Tibial nerve (tissue), 4 donors: ENCODE measurements at regions not wholly inside any gene's neighbourhood (a gene's known extent, or its start where the extent isn't known, plus 50 kb on each side); places are given as distances from the start of the nearest gene placed in this dataset.
"Not testable (repeated sequence)": the region's sequence is repeated elsewhere in the genome, so short reads cannot be mapped to it uniquely, and the experiment has no call there.

Experiments
- DNase-seq, 2 donors: peaks; one replicate each; pipeline ENCODE4 v3.0.0-alpha.2; 2019; ENCODE audit warnings: low spot score in 2 of 2
- H3K27ac ChIP-seq, 4 donors: fragments of 200-600 bp; sonication (generic) in 3 of 4; one replicate each; pipeline ENCODE4 v1.5.1; 2017 to 2019; ENCODE audit warnings: mild to moderate bottlenecking in 1 of 4
- H3K27me3 ChIP-seq, 2 donors: fragments of 200-600 bp; sonication (generic) in 1 of 2; one replicate each; pipeline versions ENCODE4 v1.5.1 to v1.6.0; 2017 to 2019
- H3K36me3 ChIP-seq, 3 donors: fragments of 200-600 bp; sonication (generic); one replicate each; pipeline ENCODE4 v1.5.1; 2018 to 2019
- H3K4me1 ChIP-seq, 4 donors: fragments of 200-600 bp; sonication (generic) in 3 of 4; one replicate each; pipeline ENCODE4 v1.5.1; 2017 to 2019
- H3K4me3 ChIP-seq, 4 donors: fragments of 200-600 bp; sonication (generic) in 3 of 4; one replicate each; pipeline ENCODE4 v1.5.1; 2017 to 2019; ENCODE audit warnings: mild to moderate bottlenecking in 1 of 4, moderate library complexity in 1 of 4
- H3K9me3 ChIP-seq, 4 donors: fragments of 200-600 bp; sonication (generic) in 3 of 4; one replicate each; pipeline ENCODE4 v1.5.1; 2017 to 2019
- CTCF ChIP-seq, 5 experiments: fragments of 200-600 bp in 3 of 5; fragments of 450-650 bp in 2 of 5; sonication (generic) in 3 of 5; IDR thresholded peaks; one replicate each; pipeline ENCODE4 v1.5.1; 2016 to 2019; ENCODE audit warnings: antibody characterized with exemption in 5 of 5, mild to moderate bottlenecking in 3 of 5, moderate library complexity in 2 of 5
- EP300 ChIP-seq, 2 donors: sonication (generic); formaldehyde crosslinking; IDR thresholded peaks; one replicate each; pipeline ENCODE4 v1.6.1; 2017; ENCODE audit warnings: antibody characterized with exemption in 2 of 2, mild to moderate bottlenecking in 1 of 2
- POLR2A ChIP-seq, 2 donors: fragments of 450-650 bp; IDR thresholded peaks; one replicate each; pipeline ENCODE4 v1.6.1; 2017; ENCODE audit warnings: antibody characterized with exemption in 2 of 2, mild to moderate bottlenecking in 2 of 2, moderate library complexity in 2 of 2
- WGBS, 2 donors: methylation state at CpG; one replicate each; pipeline ENCODE4 v1.1.5; 2018; 5-methylcytosine and 5-hydroxymethylcytosine counted together

DNA sequence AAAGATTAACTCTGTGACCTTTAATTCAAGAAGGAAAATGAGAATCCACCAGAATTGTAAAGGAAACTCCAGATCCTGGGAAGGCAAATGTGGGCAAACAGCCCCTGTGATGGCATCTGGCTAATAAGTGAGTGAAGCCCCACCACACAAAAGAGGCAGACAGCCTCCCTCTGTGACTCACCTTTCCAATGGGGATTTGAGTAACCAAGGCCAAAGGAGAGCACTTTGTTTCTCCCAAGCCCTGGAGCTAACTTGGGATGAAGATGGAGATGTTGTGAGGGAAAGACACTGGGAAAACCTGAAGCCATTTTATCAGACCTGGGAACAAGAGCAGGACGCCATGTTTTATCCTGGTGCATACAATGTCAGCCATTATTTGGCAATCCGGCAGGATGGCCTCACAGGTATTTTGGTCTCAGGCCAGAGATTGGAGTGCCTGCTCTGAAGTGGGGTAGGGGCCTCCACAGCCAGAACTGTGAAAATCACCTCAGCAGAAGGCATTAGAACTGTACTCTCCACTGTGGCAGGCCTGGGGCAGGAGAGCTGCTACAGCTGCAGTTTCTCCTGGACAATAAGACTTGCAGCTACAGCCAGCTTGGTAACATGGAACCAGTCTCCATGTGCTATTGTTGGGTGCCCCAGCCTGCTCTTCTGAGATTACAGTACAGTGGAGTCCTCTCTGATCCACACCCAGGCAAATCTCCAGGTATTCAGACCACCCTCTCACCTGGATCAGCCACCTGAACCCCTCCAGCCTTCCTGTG is 96.6 kb upstream of the PCED1B start:
- no peak for DNase-seq
- Histone ChIP-seq H3K27me3 (no peaks in the 10 kb centered on the region), H3K9me3 (no peaks in the 10 kb centered on the region), H3K4me1 (peaks cover 0 to 5% (median 0%) of the 10 kb centered on the region in 4 donors), H3K36me3 (no peaks in the 10 kb centered on the region), H3K4me3 (no peak overlapping the region), H3K27ac (no peak overlapping the region)
- WGBS, 2 donors = 83 to 100% methylated on average over 2 of the region's 2 CpGs
- TF ChIP-seq EP300 (IDR thresholded peaks at IDR 0.05) = no peak
- no peak for TF ChIP-seq POLR2A (IDR thresholded peaks at IDR 0.05)
- no peak for TF ChIP-seq CTCF (IDR thresholded peaks at IDR 0.05)

DNA sequence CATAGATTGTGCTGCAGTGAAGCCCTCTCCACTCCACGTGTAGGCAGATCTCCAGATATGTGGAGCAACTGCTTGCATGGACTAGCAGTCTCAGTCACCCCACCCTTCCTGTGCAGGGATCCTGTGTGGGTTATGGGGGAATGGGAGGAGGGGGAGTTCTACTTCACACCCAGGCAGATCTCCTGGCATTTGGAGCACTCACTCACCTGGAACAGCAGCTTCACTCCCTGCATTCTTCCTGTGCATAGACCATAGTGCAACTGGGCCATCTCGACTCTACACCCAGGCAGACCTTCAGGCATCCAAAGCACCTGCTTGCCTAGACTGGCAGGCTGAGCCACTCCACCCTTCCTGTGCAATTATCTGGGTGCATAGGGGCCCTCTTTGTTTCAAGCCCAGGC is 96.0 kb upstream of the PCED1B start:
- Histone ChIP-seq H3K36me3 (no peaks in the 10 kb centered on the region), H3K27ac (no peak overlapping the region), H3K4me1 (peaks cover 0 to 5% (median 0%) of the 10 kb centered on the region in 4 donors), H3K9me3 (no peaks in the 10 kb centered on the region), H3K27me3 (no peaks in the 10 kb centered on the region), H3K4me3 (no peak overlapping the region)
- no peak for TF ChIP-seq CTCF (IDR thresholded peaks at IDR 0.05)
- no peak for TF ChIP-seq EP300 (IDR thresholded peaks at IDR 0.05)
- no peak for TF ChIP-seq POLR2A (IDR thresholded peaks at IDR 0.05)
- 73 to 75% methylated on average over 1 to 2 of the region's 2 CpGs for WGBS, 2 donors
- DNase-seq = no peak

DNA sequence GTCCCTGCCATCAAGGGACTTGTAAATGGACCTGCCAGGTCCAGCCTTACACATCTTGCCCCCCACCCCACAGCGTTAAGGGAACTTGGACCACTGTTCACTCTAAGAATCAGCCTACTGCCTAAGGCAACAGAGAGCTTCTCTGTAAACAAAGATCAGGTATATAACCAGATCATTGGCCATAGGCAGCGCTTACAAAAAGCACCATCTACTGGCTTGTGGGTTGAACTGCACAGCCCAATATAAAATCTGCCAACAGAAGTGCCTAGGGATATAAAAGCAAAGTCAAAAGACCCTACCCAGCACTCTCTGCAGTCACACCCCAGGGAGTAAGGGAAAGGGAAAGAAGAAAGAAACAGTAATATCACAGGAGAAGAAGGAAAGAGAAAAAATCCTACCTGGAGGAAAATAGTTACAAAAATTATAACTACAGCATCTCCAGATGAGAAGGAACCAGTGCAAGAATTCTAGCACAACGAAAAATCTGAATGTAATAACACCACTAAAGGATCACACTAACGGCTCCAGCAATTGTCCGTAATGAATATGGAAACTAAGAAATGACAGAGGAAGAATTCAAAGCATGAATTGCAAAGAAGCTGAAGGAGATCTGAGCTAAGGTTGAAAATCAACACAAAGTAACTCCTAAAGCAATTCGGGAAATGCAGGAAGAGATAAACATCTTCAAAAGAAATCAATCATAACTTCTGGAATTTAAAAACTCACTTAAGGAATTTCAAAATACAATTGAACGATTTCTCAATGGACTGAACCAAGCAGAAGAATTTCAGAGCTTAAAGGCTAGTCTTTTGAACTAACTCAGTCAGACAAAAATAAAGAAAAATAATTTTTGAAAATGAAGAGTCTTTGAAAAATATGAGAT is 95.2 kb upstream of the PCED1B start:
- Histone ChIP-seq H3K4me1 (peaks cover 0 to 5% (median 0%) of the 10 kb centered on the region in 4 donors), H3K27me3 (no peaks in the 10 kb centered on the region), H3K27ac (no peak overlapping the region), H3K36me3 (no peaks in the 10 kb centered on the region), H3K4me3 (no peak overlapping the region), H3K9me3 (no peaks in the 10 kb centered on the region)
- WGBS, 2 donors = 45 to 49% methylated on average over 7 of the region's 7 CpGs
- DNase-seq = peak in 1 of 2 donors; percentile 5
- TF ChIP-seq CTCF (IDR thresholded peaks at IDR 0.05) = peak; percentile 22 to 57 (median 38)
- TF ChIP-seq POLR2A (IDR thresholded peaks at IDR 0.05) = no peak

- DNase-seq = no peak
- Histone ChIP-seq H3K27ac (no peak overlapping the region), H3K9me3 (peaks cover 0 to 8% (median 2%) of the 10 kb centered on the region in 4 donors), H3K27me3 (no peaks in the 10 kb centered on the region), H3K4me3 (no peak overlapping the region), H3K36me3 (no peaks in the 10 kb centered on the region), H3K4me1 (peaks cover 0 to 5% (median 0%) of the 10 kb centered on the region in 4 donors)
- TF ChIP-seq POLR2A (IDR thresholded peaks at IDR 0.05) = no peak
- no peak for TF ChIP-seq EP300 (IDR thresholded peaks at IDR 0.05)
- no peak for TF ChIP-seq CTCF (IDR thresholded peaks at IDR 0.05)
Measured at GRCh38 chr12:46985816-46986215, 93.6 kb upstream of the PCED1B start.

DNA sequence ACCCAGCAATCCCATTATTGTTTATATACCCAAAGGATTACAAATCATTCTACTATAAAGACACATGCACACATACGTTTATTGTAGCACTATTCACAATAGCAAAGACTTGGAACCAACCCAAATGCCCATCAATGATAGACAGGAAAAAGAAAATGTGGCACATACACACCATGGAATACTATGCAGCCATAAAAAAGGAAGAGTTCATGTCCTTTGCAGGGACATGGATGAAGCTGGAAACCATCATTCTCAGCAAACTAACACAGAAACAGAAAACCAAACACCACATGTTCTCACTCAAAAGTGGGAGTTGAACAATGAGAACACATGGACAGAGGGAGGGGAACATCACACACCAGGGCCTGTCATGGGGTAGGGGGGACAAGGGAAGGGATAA is 91.3 kb upstream of the PCED1B start:
- H3K9me3 ChIP-seq = peaks cover 0 to 27% (median 2%) of the 10 kb centered on the region in 4 donors
- DNase-seq, H3K36me3 ChIP-seq, H3K27me3 ChIP-seq, H3K4me3 ChIP-seq, H3K27ac ChIP-seq, H3K4me1 ChIP-seq: not testable (repeated sequence)
- WGBS, 2 donors = 65 to 72% methylated on average over 1 of the region's 1 CpG
